Fibroblast of skin of right quadriceps (primary cell): ENCODE measurements at regions not wholly inside any gene's neighbourhood (a gene's known extent, or its start where the extent isn't known, plus 50 kb on each side); places are given as distances from the start of the nearest gene placed in this dataset.
"Not testable (repeated sequence)": the region's sequence is repeated elsewhere in the genome, so short reads cannot be mapped to it uniquely, and the experiment has no call there.

Experiments
- DNase-seq: peaks from one replicate; pipeline ENCODE4 v3.0.0-alpha.2; 2013

DNA sequence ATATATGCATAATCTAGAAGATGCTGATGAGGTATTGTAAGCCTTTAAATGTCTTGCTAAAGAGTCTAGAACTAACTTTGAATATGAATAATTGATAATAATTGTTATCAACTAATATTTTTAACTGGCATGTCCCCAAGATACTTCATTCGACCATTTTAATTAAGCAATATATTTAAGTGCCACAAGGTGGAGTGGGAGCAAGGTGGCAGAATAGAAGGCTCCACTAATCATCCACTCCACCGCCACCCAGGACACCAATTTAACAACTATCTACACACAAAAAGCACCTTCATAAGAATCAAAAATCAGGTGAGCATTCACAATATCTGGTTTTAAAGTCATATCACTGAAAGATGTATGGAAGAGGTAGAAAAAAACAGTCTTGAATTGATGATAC lies 409.6 kb downstream of the SEC23A start:
- no peak for DNase-seq

GRCh38 chr14:38669027-38669426 lies 413.1 kb upstream of the CLEC14A start:
- no peak for DNase-seq

GRCh38 chr14:38663382-38663781 lies 407.5 kb upstream of the CLEC14A start:
- no peak for DNase-seq

DNA sequence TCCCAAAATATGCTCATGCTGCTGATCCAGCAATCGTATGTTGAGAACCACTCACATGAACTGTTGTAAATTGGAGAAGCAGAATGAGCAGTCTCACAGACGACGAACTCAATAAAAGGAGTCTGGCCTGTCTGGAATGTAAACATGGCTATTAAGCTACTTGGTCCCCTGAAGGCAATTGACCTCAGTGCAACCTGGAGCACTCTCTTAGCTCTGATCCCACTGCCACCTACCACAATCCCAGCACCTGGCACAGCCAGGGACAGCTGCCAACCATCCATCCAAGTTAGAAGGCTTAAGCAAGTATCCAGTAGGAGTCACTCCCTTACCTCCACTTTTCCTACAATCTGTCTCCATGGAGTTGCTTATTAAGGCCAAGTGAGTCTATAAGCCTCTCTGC lies 406.9 kb upstream of the CLEC14A start:
- no peak for DNase-seq

DNA sequence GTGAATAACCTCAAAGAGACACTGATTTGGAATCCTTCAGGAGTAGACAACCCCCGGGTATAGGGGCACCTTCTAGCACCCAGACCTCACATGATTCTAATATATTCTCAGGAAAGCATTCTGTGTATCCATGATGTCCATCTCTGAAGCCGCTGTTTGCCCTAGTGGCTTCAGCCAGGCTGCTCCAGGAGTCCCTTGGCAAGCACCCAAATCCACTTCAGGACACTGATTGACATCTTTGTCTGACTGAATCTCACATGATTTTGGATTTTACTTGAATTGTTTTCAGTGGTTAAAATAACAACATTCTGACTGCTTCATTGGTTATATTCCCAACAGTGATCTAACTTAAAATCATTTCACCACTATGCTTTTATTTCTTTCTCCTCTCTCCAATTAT lies 390.5 kb upstream of the CLEC14A start:
- DNase-seq = no peak

DNA sequence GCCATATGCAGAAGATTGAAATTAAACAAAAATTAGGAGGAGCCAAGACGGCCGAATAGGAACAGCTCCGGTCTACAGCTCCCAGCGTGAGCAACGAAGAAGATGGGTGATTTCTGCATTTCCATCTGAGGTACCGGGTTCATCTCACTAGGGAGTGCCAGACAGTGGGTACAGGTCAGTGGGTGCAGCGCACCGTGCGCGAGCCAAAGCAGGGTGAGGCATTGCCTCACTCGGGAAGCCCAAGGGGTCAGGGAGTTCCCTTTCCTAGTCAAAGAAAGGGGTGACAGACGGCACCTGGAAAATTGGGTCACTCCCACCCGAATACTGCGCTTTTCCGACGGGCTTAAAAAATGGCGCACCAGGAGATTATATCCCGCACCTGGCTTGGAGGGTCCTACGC lies 379.0 kb upstream of the CLEC14A start:
- not testable (repeated sequence) for DNase-seq

DNA sequence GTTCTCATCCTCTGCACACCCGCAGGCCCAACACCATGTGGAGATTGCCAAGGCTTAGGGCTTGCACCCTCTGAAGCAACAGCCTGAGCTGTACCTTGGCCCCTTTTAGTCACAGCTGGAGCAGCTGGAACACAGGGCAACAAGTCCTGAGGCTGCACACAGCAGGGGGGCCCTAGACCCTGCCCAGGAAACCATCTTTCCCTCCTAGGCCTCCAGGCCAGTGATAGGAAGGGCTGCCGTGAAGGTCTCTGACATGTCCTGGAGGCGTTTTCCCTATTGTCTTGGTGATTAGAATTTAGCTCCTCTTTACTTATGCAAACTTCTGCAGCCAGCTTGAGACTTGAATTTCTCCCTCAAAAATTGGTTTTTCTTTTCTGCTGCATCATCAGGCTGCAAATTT lies 373.5 kb upstream of the CLEC14A start:
- no peak for DNase-seq

- DNase-seq = no peak
Measured at GRCh38 chr14:38627163-38627562, 371.3 kb upstream of the CLEC14A start.

DNA sequence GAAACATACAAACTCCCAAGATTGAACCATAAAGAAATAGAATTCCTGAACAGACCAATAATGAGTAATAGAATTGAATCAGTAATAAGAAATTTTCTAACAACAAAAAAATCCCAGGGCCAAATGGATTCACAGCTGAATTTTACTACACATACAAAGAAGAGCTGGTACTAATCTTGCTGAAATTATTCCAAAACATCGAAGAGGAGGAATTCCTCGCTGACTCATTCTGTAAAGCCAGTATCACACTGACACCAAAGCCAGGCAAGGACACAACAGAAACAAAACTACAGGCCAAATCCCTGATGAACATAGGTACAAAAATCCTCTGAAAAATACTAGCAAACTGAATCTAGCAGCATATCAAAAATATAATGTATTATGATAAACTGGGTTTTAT lies 367.8 kb upstream of the CLEC14A start:
- DNase-seq = peak; percentile 63

GRCh38 chr14:38618514-38618913 lies 362.6 kb upstream of the CLEC14A start:
- no peak for DNase-seq

- no peak for DNase-seq
Measured at GRCh38 chr14:38616959-38617358, 361.1 kb upstream of the CLEC14A start.

GRCh38 chr14:38611928-38612327 lies 356.0 kb upstream of the CLEC14A start:
- no peak for DNase-seq

DNA sequence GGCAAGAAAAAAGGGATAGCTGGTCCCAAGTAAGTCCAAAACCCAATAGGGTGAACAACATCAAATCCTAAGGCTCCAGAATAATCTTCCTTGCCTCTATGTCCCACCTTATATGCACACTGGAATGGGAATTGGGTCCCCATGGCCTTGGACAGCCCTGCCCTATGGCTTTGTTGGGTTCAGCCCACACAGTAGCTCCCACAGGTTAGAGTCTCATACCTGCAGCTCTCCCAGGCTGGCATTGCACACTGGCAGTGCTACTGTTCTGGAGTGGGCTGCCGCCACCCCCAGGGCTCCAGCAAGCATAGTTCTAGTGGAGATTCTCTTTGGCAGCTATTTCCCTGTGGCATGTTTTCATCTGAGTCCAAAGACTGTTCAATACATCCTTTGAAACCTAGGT lies 352.4 kb upstream of the CLEC14A start:
- no peak for DNase-seq

DNA sequence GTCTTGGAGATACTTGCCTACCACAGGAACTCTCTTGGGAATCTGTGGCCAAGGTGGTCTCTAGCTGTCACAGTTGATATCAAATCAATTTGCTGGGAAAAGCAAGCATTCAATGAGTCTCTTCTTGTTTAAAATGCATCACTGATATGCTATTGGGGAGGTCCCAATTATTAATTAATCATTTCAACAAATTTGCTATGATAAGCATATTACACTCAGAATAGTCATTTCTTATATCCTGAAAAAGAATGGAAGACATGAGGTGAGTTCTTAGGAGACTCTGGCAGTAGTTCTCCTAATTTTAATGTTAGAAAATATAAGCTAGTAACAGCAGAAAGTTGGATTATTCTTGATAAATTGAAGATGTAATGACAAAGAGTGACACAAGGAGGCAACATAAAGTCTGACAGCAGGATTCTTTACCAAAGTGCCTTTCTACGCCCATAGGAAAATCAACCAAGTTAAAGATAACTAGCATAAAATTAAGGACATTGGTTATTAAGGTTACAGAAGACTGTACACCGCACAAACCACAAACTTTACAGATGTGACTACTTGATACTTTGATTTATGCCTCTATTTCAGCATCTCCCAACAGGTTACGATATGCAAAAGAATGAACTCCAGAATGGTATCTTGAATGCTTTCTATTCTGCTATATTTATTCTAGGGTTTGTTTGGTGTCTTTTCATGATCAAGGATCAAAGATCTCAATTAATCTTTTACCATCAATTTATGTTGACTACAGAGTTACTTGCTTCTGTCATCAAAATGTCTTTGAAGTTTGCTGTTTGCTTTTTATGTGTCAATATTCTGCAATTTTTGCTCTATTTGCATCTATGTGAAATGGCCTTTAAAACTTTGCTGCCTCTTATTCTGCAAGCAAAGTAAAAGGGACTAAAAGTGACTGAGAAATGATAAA lies 349.6 kb upstream of the CLEC14A start:
- DNase-seq = no peak

DNA sequence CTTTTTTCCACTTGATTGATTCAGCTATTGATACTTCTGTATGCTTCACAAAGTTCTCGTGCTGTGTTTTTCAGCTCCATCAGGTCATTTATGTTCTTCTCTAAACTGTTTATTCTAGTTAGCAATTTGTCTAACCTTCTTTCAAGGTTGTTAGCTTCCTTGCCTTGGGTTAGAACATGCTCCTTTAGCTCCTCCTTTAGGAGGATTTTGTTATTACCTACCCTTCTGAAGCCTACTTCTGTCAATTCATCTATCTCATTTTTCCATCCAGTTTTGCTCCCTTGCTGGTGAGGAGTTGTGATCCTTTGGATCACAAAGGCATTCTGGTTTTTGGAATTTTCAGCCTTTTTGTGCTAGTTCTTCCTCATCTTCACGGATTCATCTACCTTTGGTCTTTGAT lies 344.7 kb upstream of the CLEC14A start:
- DNase-seq = peak; percentile 50

GRCh38 chr14:38593476-38593875 lies 337.6 kb upstream of the CLEC14A start:
- DNase-seq = no peak

DNA sequence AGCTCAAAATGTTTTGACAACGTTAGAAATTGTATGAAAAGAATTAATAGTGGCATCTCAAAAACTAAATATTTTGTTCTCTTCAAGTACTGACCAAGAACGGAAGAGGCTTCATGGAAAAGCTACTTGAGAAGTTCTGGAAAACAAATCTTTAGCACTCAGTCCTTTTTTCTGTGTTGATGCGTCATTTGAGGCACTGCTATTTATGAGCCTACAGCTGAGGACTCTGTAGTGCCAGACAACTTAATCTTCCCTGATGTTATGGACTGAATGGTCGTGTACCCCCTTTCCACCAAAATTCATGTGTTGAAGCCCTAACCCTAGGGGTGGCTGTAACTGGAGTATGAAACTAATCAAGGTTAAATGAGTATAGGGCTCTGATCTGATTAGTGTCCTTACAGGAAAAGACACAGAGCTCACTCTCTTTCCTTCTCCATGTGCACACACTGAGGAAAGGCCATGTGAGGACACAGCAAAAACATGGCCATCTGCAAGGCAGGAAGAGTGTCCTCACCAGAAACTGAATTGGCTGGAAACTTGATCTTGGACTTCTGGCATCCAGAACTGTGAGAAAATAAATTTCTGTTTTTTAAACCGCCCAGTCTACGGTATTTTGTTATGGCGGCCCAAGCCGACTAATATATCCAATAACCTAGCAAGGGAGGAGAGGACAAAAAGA lies 337.0 kb upstream of the CLEC14A start:
- DNase-seq = no peak

- DNase-seq = no peak
Measured at GRCh38 chr14:38589747-38590350, 334.0 kb upstream of the CLEC14A start.

GRCh38 chr14:38583471-38583870 lies 327.6 kb upstream of the CLEC14A start:
- DNase-seq = no peak

DNA sequence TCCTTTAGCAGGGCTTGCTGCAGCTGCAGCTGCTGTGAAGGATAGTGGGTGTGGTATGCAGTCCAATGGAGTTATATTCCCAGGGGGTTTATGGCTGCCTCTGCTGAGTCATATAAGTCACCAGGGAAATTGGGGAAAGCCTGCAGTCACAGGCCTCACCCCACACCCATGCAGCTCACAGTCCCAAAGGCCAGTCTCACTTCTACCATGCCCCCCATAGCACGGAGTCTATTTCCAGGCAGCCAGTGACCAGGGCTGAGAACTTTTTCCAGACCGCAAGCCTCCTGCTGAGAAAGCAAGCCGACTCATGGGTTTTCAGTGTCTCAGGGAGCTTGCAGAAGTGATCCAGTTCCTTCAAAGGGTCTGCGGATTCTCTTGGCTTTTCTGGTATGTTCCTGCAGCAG lies 322.4 kb upstream of the CLEC14A start:
- peak; percentile 59 for DNase-seq

- DNase-seq = no peak
Measured at GRCh38 chr14:38567703-38568102, 311.8 kb upstream of the CLEC14A start.

DNA sequence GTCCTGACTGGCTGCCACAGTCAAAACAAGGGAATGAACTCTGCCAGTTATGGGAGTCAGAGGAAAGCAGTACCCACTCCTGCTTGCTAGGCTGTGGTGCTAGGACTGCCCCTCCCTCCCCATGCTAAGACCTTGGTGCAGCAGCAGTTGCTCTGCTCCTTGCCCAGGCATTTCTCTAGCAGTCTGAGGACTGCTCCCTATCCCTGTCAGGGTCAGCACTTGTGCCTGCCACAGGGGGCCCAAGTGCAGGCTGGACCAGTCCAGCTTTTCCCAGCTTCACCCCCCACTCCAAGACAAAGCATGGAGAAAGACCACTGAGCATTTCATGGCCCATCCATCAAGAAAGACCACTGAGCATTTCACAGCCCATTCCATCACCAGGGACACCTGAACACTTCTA lies 305.8 kb upstream of the CLEC14A start:
- DNase-seq = no peak

DNA sequence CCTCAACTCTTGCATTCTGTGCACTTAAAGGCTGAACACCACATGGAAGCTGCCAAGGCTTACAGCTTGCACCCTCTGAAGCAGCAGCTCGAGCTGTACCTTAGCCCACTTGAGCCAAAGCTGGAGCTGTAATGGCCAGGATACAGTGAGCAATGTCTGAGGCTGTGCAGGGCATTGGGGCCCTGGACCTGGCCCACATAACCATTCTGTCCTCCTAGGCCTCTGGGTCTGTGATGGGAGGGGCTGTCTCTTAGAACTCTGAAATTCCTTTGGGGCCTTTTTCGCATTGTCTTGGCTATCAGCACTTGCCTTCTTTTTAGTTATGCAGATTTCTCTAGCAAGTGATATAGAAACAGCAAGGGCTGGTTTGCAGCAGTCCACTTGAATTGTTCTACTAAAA lies 303.8 kb upstream of the CLEC14A start:
- DNase-seq = no peak

DNA sequence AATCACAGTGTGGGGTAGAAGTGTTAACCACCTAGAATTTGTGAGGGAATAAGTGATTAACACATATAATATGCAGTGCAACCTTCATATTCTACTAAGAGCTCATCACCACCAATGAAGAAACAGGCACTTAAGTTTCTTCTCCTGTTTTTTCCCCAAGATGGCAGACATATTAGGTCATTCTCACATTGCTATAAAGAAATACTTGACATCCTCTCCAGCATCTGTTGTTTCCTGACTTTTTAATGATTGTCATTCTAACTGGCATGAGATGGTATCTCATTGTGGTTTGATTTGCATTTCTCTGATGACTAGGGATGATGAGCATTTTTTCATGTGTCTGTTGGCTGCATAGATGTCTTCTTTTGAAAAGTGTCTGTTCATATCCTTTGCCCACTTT lies 301.5 kb upstream of the CLEC14A start:
- not testable (repeated sequence) for DNase-seq
